Activated naive CD4-positive, alpha-beta T cell treated with anti-CD3 and anti-CD28 coated beads, Interleukin-2, amount 50 U/mL, for 24 hours (primary cell): ENCODE measurements at regions not wholly inside any gene's neighbourhood (a gene's known extent, or its start where the extent isn't known, plus 50 kb on each side); places are given as distances from the start of the nearest gene placed in this dataset.
"Not testable (repeated sequence)": the region's sequence is repeated elsewhere in the genome, so short reads cannot be mapped to it uniquely, and the experiment has no call there.

Source experiments
- H3K27ac Mint-ChIP-seq: one replicate; pipeline ENCODE4 v1.8.0; 2021; ENCODE audit warnings: mild to moderate bottlenecking, mixed read lengths
- H3K27me3 Mint-ChIP-seq: one replicate; pipeline ENCODE4 v1.8.0; 2021; ENCODE audit warnings: mixed read lengths
- H3K36me3 Mint-ChIP-seq: one replicate; pipeline ENCODE4 v1.8.0; 2021; ENCODE audit warnings: mixed read lengths
- H3K4me1 Mint-ChIP-seq: one replicate; pipeline ENCODE4 v1.8.0; 2021; ENCODE audit warnings: mixed read lengths
- H3K4me3 Mint-ChIP-seq: one replicate; pipeline ENCODE4 v1.8.0; 2021; ENCODE audit warnings: mild to moderate bottlenecking, mixed read lengths
- H3K9me3 Mint-ChIP-seq: one replicate; pipeline ENCODE4 v1.8.0; 2021; ENCODE audit warnings: mixed read lengths

- H3K4me3 Mint-ChIP-seq, H3K9me3 Mint-ChIP-seq, H3K27ac Mint-ChIP-seq, H3K36me3 Mint-ChIP-seq, H3K27me3 Mint-ChIP-seq, H3K4me1 Mint-ChIP-seq: not testable (repeated sequence)
These were observed 151.6 kb upstream of the SEMA6A start for GRCh38 chr5:116726180-116726579.

GRCh38 chr5:116724971-116725370 lies 150.3 kb upstream of the SEMA6A start:
- H3K27ac Mint-ChIP-seq = no peak overlapping the region
- no peak overlapping the region for H3K4me3 Mint-ChIP-seq
- H3K36me3 Mint-ChIP-seq = no peaks in the 10 kb centered on the region
- H3K9me3 Mint-ChIP-seq = no peaks in the 10 kb centered on the region
- H3K4me1 Mint-ChIP-seq = no peaks in the 10 kb centered on the region
- peaks cover 4% of the 10 kb centered on the region for H3K27me3 Mint-ChIP-seq

DNA sequence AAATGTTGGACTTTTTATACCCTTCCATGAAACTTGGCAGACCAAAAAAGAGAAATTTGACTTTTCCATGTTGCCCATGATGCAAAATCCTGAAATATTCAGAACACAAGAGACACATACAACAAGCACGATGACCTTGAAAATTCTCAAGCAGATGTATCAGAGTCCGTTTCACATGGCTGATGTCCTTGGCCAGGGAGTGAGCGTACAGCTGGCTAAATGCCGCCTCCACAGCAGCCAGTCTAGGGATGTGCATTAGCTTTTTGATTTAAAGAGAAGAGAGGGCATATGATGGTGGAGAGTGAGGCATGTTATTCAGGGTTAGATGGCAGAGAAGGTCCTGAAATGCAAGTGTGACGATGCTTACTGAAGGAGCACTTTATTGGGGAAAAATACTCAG lies 148.0 kb upstream of the SEMA6A start:
- H3K4me3 Mint-ChIP-seq = no peak overlapping the region
- peaks cover 4% of the 10 kb centered on the region for H3K27me3 Mint-ChIP-seq
- H3K36me3 Mint-ChIP-seq = no peaks in the 10 kb centered on the region
- no peaks in the 10 kb centered on the region for H3K4me1 Mint-ChIP-seq
- H3K9me3 Mint-ChIP-seq = no peaks in the 10 kb centered on the region
- no peak overlapping the region for H3K27ac Mint-ChIP-seq

DNA sequence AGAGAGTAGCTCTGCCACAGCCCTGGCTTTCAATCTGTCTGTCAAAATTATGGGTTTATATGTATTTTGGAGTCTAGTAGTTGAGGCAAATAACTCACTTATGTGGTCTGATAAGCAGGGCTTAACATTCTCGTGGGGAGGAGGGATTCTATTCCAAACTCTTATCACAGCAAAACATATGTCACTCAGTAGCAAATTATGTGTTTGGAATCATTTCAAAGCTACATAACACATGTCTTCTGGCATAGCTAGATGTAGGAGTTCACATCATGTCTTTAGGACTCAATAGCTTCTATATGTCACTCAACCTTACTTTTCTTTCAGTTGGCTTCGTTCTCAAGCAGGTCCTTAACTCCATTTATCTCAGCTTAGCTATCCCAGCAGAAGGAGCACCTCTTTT lies 144.5 kb upstream of the SEMA6A start:
- Mint-ChIP-seq H3K4me1 (no peaks in the 10 kb centered on the region), H3K9me3 (no peaks in the 10 kb centered on the region), H3K36me3 (no peaks in the 10 kb centered on the region), H3K4me3 (no peak overlapping the region), H3K27me3 (peaks cover 3% of the 10 kb centered on the region), H3K27ac (no peak overlapping the region)

DNA sequence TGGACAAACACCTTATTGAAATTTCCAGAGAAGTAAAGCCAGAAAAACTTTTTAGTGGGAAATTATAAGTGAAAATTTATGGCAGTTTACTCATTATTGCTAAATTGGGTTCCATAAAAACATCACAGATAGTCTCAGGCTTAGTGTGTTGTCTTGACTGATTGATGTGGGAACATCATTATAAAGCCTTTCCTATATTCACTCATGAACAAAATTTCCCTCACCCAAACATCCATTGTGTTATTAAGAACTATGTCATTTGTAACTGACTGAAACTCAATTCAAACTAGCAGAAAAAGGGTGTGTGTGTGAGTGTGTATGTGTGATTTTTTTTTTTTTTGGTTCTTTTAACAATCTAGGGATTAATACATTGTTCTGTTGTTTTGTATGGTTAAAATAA lies 143.7 kb upstream of the SEMA6A start:
- Mint-ChIP-seq H3K27me3 (peaks cover 3% of the 10 kb centered on the region), H3K9me3 (no peaks in the 10 kb centered on the region), H3K27ac (no peak overlapping the region), H3K4me1 (no peaks in the 10 kb centered on the region), H3K36me3 (no peaks in the 10 kb centered on the region), H3K4me3 (no peak overlapping the region)

DNA sequence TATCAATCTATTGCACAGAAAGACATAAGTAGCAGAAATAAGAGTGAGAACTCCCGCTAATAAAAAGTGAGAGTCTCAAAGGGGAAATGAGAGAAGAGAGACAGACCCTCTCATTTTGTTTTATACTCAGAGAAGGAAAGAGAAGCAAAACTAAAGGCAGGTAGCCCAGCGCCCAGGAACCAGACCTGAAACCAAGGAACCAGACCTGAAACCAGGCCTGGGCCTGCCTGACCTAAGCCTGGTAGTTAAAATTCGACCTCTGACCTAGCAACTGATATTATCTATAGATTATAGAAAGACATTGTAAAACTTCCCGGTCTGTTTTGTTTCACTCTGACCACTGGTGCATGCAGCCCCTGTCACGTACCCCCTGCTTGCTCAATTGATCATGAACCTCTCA lies 134.5 kb upstream of the SEMA6A start:
- no peaks in the 10 kb centered on the region for H3K9me3 Mint-ChIP-seq
- H3K27ac Mint-ChIP-seq = no peak overlapping the region
- no peaks in the 10 kb centered on the region for H3K27me3 Mint-ChIP-seq
- H3K36me3 Mint-ChIP-seq = no peaks in the 10 kb centered on the region
- H3K4me3 Mint-ChIP-seq = no peak overlapping the region
- H3K4me1 Mint-ChIP-seq = no peaks in the 10 kb centered on the region

GRCh38 chr5:116705121-116705519 lies 130.5 kb upstream of the SEMA6A start:
- H3K9me3 Mint-ChIP-seq, H3K4me1 Mint-ChIP-seq, H3K4me3 Mint-ChIP-seq, H3K27ac Mint-ChIP-seq, H3K27me3 Mint-ChIP-seq, H3K36me3 Mint-ChIP-seq: not testable (repeated sequence)

- H3K4me1 Mint-ChIP-seq = no peaks in the 10 kb centered on the region
- H3K27ac Mint-ChIP-seq = no peak overlapping the region
- H3K36me3 Mint-ChIP-seq = no peaks in the 10 kb centered on the region
- H3K4me3 Mint-ChIP-seq = no peak overlapping the region
- H3K27me3 Mint-ChIP-seq = no peaks in the 10 kb centered on the region
- H3K9me3 Mint-ChIP-seq = no peaks in the 10 kb centered on the region
These were observed 129.3 kb upstream of the SEMA6A start for GRCh38 chr5:116703941-116704340.

DNA sequence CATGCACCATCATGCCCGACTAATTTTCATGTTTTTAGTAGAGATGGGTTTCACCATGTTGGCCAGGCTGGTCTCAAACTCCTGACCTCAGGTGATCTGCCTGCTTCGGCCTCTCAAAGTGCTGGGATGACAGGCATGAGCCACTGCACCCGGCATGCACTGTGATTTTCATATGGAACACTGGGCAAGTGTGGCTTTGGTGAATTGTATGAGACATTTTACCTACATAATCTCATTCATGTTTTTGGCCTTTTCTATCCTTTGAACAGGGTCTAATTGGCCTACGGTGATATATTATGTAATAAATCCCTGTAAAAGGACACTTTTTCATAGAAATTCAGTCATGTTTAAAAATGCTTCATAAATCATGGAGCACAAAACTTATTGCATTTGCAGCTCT lies 128.7 kb upstream of the SEMA6A start:
- Mint-ChIP-seq H3K36me3 (no peaks in the 10 kb centered on the region), H3K4me3 (no peak overlapping the region), H3K27me3 (no peaks in the 10 kb centered on the region), H3K4me1 (no peaks in the 10 kb centered on the region), H3K27ac (no peak overlapping the region), H3K9me3 (no peaks in the 10 kb centered on the region)

DNA sequence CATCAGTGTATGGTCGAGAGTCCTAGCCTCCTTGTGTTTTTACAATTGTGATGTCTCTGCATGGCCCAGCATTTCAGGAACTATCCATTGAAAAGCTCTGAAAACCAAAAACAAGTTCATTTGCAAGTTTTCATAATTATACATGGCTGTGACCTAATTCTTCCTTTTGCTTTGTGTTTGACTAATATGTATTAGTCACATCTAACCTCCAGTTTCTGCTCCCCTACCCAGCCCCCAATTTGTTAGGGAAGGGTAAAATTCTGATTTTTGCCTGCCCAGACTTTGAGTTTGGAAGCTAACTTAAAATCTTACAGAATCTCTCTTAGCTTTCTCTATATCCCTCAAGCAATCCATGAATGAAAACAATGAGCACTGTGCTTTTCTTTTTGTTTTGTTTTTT lies 128.2 kb upstream of the SEMA6A start:
- no peak overlapping the region for H3K27ac Mint-ChIP-seq
- no peaks in the 10 kb centered on the region for H3K27me3 Mint-ChIP-seq
- no peaks in the 10 kb centered on the region for H3K4me1 Mint-ChIP-seq
- H3K36me3 Mint-ChIP-seq = no peaks in the 10 kb centered on the region
- H3K4me3 Mint-ChIP-seq = no peak overlapping the region
- no peaks in the 10 kb centered on the region for H3K9me3 Mint-ChIP-seq

DNA sequence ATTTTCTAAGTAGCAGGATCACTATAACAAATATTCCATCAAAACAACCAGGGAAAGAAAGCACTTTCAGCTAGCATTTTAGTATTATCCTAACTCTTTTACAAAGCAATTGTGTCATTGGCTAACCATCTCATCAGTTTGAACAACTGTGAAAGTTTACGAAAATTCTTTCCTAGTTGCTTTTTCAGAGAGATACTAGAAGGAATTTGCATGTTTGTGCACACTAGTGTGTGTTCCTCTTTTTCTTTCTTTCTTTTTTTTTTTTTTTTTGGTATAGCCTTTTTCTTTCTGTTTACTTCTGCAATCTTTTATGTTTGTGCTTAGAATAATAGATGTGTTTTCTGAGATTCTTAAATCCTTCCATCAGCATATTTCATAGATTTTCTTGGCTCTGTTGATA lies 124.7 kb upstream of the SEMA6A start:
- no peak overlapping the region for H3K4me3 Mint-ChIP-seq
- no peaks in the 10 kb centered on the region for H3K27me3 Mint-ChIP-seq
- no peaks in the 10 kb centered on the region for H3K36me3 Mint-ChIP-seq
- H3K9me3 Mint-ChIP-seq = no peaks in the 10 kb centered on the region
- H3K4me1 Mint-ChIP-seq = no peaks in the 10 kb centered on the region
- H3K27ac Mint-ChIP-seq = no peak overlapping the region

- H3K27me3 Mint-ChIP-seq = no peaks in the 10 kb centered on the region
- H3K4me1 Mint-ChIP-seq = no peaks in the 10 kb centered on the region
- H3K4me3 Mint-ChIP-seq = no peak overlapping the region
- H3K27ac Mint-ChIP-seq = no peak overlapping the region
- no peaks in the 10 kb centered on the region for H3K36me3 Mint-ChIP-seq
- H3K9me3 Mint-ChIP-seq = no peaks in the 10 kb centered on the region
These were observed 121.7 kb upstream of the SEMA6A start for GRCh38 chr5:116696366-116696765.

DNA sequence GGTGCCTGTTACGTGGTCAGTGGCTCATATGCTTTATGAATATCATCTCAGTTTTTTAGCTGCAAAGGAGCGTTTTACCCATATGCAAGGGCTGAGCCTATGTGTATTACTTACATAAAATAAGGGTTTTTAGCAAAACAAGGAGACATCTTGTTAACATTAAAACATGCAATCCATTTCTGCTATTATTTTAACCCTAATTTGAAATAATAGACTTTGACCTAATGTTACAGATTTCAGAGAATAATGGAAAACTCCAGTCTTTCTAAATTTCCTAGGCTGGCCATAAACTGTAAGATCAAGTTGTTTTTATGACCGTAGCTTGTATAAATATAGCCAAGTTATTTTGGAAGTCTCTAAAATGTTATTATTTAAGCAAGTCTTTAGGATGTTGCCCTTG lies 121.1 kb upstream of the SEMA6A start:
- Mint-ChIP-seq H3K9me3 (no peaks in the 10 kb centered on the region), H3K4me1 (no peaks in the 10 kb centered on the region), H3K27me3 (no peaks in the 10 kb centered on the region), H3K4me3 (no peak overlapping the region), H3K27ac (no peak overlapping the region), H3K36me3 (no peaks in the 10 kb centered on the region)

DNA sequence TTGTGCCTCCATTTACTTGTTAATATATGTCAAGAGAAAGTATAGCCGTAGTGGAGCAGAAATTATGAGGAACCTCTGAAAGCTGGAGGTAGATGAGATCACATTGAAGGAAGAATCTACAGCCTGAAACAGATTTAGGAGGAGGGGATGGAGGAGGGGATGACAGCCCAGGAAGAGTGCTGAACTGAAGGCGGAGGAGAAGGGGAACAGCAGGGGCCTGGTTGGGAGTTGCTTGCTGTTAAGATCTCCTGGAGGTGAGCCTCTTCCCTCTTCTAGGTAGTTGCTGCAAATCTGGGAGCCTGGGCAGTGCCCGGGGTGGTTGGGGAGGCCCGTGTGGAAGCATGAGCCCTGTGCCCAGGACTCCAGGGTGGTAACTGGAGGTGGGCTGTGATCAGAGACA lies 111.8 kb upstream of the SEMA6A start:
- peaks cover 6% of the 10 kb centered on the region for H3K27me3 Mint-ChIP-seq
- no peaks in the 10 kb centered on the region for H3K9me3 Mint-ChIP-seq
- H3K36me3 Mint-ChIP-seq = no peaks in the 10 kb centered on the region
- no peak overlapping the region for H3K27ac Mint-ChIP-seq
- no peak overlapping the region for H3K4me3 Mint-ChIP-seq
- no peaks in the 10 kb centered on the region for H3K4me1 Mint-ChIP-seq

DNA sequence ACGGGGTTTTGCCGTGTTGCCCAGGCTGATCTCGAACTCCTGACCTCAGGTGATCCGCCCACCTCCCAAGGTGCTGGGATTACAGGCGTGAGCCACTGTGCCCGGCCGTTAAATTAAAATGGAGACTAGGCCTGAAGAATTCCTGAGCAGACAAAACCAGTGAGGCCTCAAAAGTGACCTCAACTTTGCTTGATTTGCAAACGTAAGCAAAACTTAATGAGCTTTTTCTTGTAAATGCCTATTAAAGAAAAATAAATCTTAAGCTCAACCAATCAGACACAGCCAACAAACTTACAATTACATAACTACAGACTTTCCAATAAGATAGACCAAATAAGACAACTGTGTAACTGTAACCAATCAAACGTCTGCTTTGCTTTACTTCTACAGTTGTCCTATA lies 111.3 kb upstream of the SEMA6A start:
- Mint-ChIP-seq H3K36me3 (no peaks in the 10 kb centered on the region), H3K4me3 (no peak overlapping the region), H3K27ac (no peak overlapping the region), H3K4me1 (no peaks in the 10 kb centered on the region), H3K27me3 (peaks cover 6% of the 10 kb centered on the region), H3K9me3 (no peaks in the 10 kb centered on the region)

GRCh38 chr5:116685069-116685468 lies 110.4 kb upstream of the SEMA6A start:
- no peaks in the 10 kb centered on the region for H3K36me3 Mint-ChIP-seq

DNA sequence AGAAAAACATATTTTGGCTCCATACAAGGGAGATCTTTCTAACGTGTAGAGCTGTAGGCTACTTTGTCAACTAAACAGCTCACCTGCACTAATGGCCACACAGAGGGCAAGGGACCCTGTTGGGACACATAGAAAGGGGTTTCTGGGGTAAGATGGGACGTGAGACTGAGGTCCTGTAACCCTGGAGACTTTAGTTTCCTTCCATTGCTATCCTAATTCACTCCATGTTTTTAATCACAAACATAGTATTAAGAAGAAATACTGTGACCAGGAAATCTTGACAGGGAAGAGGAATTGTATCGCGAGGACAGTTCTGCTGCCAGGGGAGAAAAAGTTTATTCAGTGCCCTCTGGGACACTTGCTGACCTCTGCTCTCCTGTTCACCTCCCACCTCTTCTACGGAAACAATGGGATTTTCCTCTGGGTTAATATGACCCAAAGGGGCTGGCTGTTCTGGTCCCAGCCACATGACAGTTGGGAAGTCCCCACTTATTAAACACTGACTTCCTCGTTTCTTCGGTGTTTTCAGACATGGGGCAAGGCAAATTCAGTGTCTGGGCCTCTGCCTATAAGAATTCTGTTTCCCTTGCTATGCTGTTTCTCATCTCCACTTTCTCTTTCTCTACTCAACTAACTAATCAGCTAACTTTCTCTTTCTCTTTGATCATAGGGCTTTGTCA lies 106.9 kb upstream of the SEMA6A start:
- no peak overlapping the region for H3K4me3 Mint-ChIP-seq

More at GRCh38 chr5:116685069-116685468, 110.4 kb upstream of the SEMA6A start:
- Mint-ChIP-seq H3K27ac (no peak overlapping the region), H3K4me3 (no peak overlapping the region), H3K4me1 (no peaks in the 10 kb centered on the region), H3K9me3 (no peaks in the 10 kb centered on the region), H3K27me3 (peaks cover 6% of the 10 kb centered on the region)

More for the DNA sequence above, 106.9 kb upstream of the SEMA6A start:
- no peaks in the 10 kb centered on the region for H3K4me1 Mint-ChIP-seq
- no peak overlapping the region for H3K27ac Mint-ChIP-seq
- no peaks in the 10 kb centered on the region for H3K9me3 Mint-ChIP-seq
- peaks cover 5% of the 10 kb centered on the region for H3K27me3 Mint-ChIP-seq
- H3K36me3 Mint-ChIP-seq = no peaks in the 10 kb centered on the region
